Neuronal stem cell (in vitro differentiated cells): ENCODE measurements at regions not wholly inside any gene's neighbourhood (a gene's known extent, or its start where the extent isn't known, plus 50 kb on each side); places are given as distances from the start of the nearest gene placed in this dataset.
"Not testable (repeated sequence)": the region's sequence is repeated elsewhere in the genome, so short reads cannot be mapped to it uniquely, and the experiment has no call there.

Experiments used
- DNase-seq: peaks from one replicate; pipeline ENCODE4 v3.0.0-alpha.2; 2013; ENCODE audit warnings: low spot score
- H2AFZ ChIP-seq: one replicate; pipeline ENCODE4 v1.6.1; 2013; ENCODE audit warnings: mild to moderate bottlenecking, low read length, inconsistent platforms
- H2AK5ac ChIP-seq: 2 replicates; pipeline ENCODE4 v1.6.1; 2013; ENCODE audit warnings: low read depth, mild to moderate bottlenecking, inconsistent platforms, low read length, moderate library complexity, mixed read lengths
- H2BK120ac ChIP-seq: 2 replicates; pipeline ENCODE4 v1.6.1; 2013; ENCODE audit warnings: low read depth, mild to moderate bottlenecking, inconsistent platforms, low read length, moderate library complexity, mixed read lengths
- H2BK12ac ChIP-seq: one replicate; pipeline ENCODE4 v1.6.1; 2013; ENCODE audit warnings: low read length, inconsistent platforms
- H2BK15ac ChIP-seq: 2 replicates; pipeline ENCODE4 v1.6.1; 2013; ENCODE audit warnings: mild to moderate bottlenecking, low read length, inconsistent platforms, mixed read lengths
- H2BK5ac ChIP-seq: one replicate; pipeline ENCODE4 v1.6.1; 2013; ENCODE audit warnings: inconsistent platforms, mild to moderate bottlenecking, low read length, moderate library complexity
- H3K14ac ChIP-seq: one replicate; pipeline ENCODE4 v1.6.1; 2013; ENCODE audit warnings: low read length, inconsistent platforms
- H3K18ac ChIP-seq: 2 replicates; pipeline ENCODE4 v1.6.1; 2013; ENCODE audit warnings: low read length, inconsistent platforms
- H3K23ac ChIP-seq: 2 replicates; pipeline ENCODE4 v1.6.1; 2013; ENCODE audit warnings: low read depth, mild to moderate bottlenecking, mixed read lengths, low read length, inconsistent platforms; ENCODE audit not compliant: poor library complexity
- H3K27ac ChIP-seq: replicated peaks from 3 replicates; pipeline ENCODE4 v1.5.1; 2013; ENCODE audit warnings: low read length, inconsistent platforms
- H3K27me3 ChIP-seq, 3 experiments: 2 replicates each; pipeline ENCODE4 v1.6.1; 2013; ENCODE audit warnings: low read length in 3 of 3, mild to moderate bottlenecking in 2 of 3, inconsistent platforms in 1 of 3, low read depth in 1 of 3, mixed read lengths in 1 of 3, moderate library complexity in 1 of 3; ENCODE audit not compliant: control insufficient read depth in 3 of 3, insufficient read depth in 3 of 3
- H3K36me3 ChIP-seq, 2 donors: replicated peaks in 1 of 2; 2 replicates each; pipeline ENCODE4 v1.6.1; 2013; ENCODE audit warnings: low read length in 2 of 2; ENCODE audit not compliant: control insufficient read depth in 2 of 2, insufficient read depth in 2 of 2
- H3K4ac ChIP-seq: 2 replicates; pipeline ENCODE4 v1.6.1; 2013; ENCODE audit warnings: inconsistent platforms, mild to moderate bottlenecking, low read length, moderate library complexity
- H3K4me1 ChIP-seq, 2 donors: 1 replicate in 1 of 2; 2 replicates in 1 of 2; pipeline ENCODE4 v1.6.1; 2013; ENCODE audit warnings: low read length in 2 of 2, low read depth in 1 of 2; ENCODE audit not compliant: control insufficient read depth in 2 of 2, insufficient read depth in 1 of 2
- H3K4me2 ChIP-seq: one replicate; pipeline ENCODE4 v1.6.1; 2013; ENCODE audit warnings: mild to moderate bottlenecking, low read length, inconsistent platforms; ENCODE audit not compliant: insufficient read depth, poor library complexity, severe bottlenecking
- H3K4me3 ChIP-seq, 2 donors: 2 replicates each; pipeline ENCODE4 v1.5.1; 2013; ENCODE audit warnings: low read length in 2 of 2, mild to moderate bottlenecking in 2 of 2, inconsistent platforms in 1 of 2, moderate library complexity in 1 of 2
- H3K79me1 ChIP-seq: one replicate; pipeline ENCODE4 v1.6.1; 2013; ENCODE audit warnings: low read depth, mild to moderate bottlenecking, inconsistent platforms, low read length, moderate library complexity
- H3K9ac ChIP-seq: one replicate; pipeline ENCODE4 v1.6.1; 2013; ENCODE audit warnings: mild to moderate bottlenecking, low read depth, low read length, inconsistent platforms; ENCODE audit not compliant: poor library complexity
- H3K9me3 ChIP-seq, 2 donors: replicated peaks in 1 of 2; 2 replicates each; pipeline versions ENCODE3 to v1.6.1; 2013; ENCODE audit warnings: low read length in 2 of 2, mild to moderate bottlenecking in 2 of 2, inconsistent platforms in 1 of 2, low read depth in 1 of 2, mixed read lengths in 1 of 2, moderate library complexity in 1 of 2; ENCODE audit not compliant: control insufficient read depth in 2 of 2, insufficient read depth in 1 of 2
- H4K8ac ChIP-seq: one replicate; pipeline ENCODE4 v1.6.1; 2013; ENCODE audit warnings: low read depth, mild to moderate bottlenecking, inconsistent platforms, low read length, moderate library complexity
- H4K91ac ChIP-seq: one replicate; pipeline ENCODE4 v1.6.1; 2013; ENCODE audit warnings: low read length, low read depth, mild to moderate bottlenecking, inconsistent platforms; ENCODE audit not compliant: poor library complexity
- WGBS, 2 donors: extraction: QIAGEN DNeasy Blood & Tissue Kit; methylation state at CpG; one replicate each; pipeline ENCODE4 v1.1.7; 2013; ENCODE audit warnings: missing lambda C conversion rate in 2 of 2, mixed read lengths in 1 of 2; ENCODE audit not compliant: insufficient read length in 2 of 2, insufficient replicate concordance in 1 of 2; ENCODE audit errors: extremely low coverage in 2 of 2; 5-methylcytosine and 5-hydroxymethylcytosine counted together

DNA sequence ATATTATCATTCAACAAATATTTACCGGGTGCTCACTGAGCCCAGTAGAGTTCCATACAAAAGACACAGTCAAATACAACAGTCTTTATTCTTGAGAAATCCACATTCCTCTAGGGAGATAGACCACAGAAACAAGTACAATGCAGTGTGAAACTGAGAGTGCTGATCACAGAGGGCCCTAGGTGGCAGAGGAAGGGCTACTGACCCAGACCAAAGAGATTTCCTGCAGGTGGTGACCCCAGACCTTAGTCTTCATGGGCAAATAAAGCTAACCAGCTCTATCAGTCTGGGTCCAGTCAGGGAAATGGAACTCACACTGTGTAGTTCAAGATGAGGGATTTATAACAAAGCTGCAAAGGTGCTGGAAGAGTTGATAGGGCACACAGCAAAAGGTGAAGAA is 110.4 kb upstream of the SLC27A6 start:
- Histone ChIP-seq H2BK15ac (no peak overlapping the region), H3K23ac (no peak overlapping the region), H3K4ac (no peak overlapping the region), H3K4me2 (no peak overlapping the region), H3K79me1 (no peaks in the 10 kb centered on the region), H3K14ac (no peak overlapping the region), H3K4me3 (no peak overlapping the region), H3K4me1 (no peaks in the 10 kb centered on the region), H2AFZ (no peak overlapping the region), H3K27ac (no peak overlapping the region), H2BK120ac (no peak overlapping the region), H4K91ac (no peak overlapping the region), H2AK5ac (no peak overlapping the region), H2BK12ac (no peak overlapping the region), H4K8ac (no peak overlapping the region), H3K36me3 (no peaks in the 10 kb centered on the region), H3K9me3 (no peaks in the 10 kb centered on the region), H3K18ac (no peak overlapping the region), H3K27me3 (no peaks in the 10 kb centered on the region), H3K9ac (no peak overlapping the region), H2BK5ac (no peak overlapping the region)
- no CpG with 5 or more reads among the region's 1 CpG for WGBS, 2 donors
- no peak for DNase-seq

- Histone ChIP-seq H2BK15ac (no peak overlapping the region), H4K8ac (no peak overlapping the region), H3K27ac (no peak overlapping the region), H2BK120ac (no peak overlapping the region), H2AK5ac (no peak overlapping the region), H3K9ac (no peak overlapping the region), H3K4me1 (no peaks in the 10 kb centered on the region), H3K4ac (no peak overlapping the region), H3K4me3 (no peak overlapping the region), H2BK5ac (no peak overlapping the region), H3K14ac (no peak overlapping the region), H3K9me3 (no peaks in the 10 kb centered on the region), H3K18ac (no peak overlapping the region), H3K4me2 (no peak overlapping the region), H3K36me3 (no peaks in the 10 kb centered on the region), H3K23ac (no peak overlapping the region), H3K79me1 (no peaks in the 10 kb centered on the region), H4K91ac (no peak overlapping the region), H3K27me3 (no peaks in the 10 kb centered on the region), H2AFZ (no peak overlapping the region), H2BK12ac (no peak overlapping the region)
- no CpG with 5 or more reads among the region's 3 CpGs for WGBS, 2 donors
- DNase-seq = no peak
Measured at GRCh38 chr5:128857076-128857677, 108.1 kb upstream of the SLC27A6 start.

DNA sequence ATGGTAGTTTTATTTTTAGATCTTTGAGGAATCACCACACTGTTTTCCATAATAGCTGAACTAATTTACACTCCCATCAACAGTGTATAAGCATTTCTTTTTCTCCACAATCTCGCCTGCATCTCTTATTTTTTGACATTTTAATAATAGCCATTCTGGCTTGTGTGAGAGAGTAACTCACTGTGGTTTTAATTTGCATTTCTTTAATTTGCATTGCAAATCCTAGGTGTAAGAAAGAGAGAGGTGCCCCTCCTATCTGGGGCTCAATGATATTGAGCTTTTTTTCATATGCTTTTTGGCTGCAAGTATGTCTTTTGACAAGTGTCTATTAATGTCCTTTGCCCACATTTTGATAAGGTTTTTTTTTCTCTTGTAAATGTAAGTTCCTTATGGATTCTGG is 106.3 kb upstream of the SLC27A6 start:
- H4K8ac ChIP-seq = no peak overlapping the region
- no peaks in the 10 kb centered on the region for H3K79me1 ChIP-seq
- no peaks in the 10 kb centered on the region for H3K27me3 ChIP-seq
- no peak overlapping the region for H3K23ac ChIP-seq
- H2BK5ac ChIP-seq = no peak overlapping the region
- H3K18ac ChIP-seq = no peak overlapping the region
- no peak overlapping the region for H3K4me3 ChIP-seq
- H2BK12ac ChIP-seq = no peak overlapping the region
- H2AK5ac ChIP-seq = no peak overlapping the region
- no peak overlapping the region for H3K4me2 ChIP-seq
- no peak overlapping the region for H3K27ac ChIP-seq
- no peak for DNase-seq
- no peak overlapping the region for H4K91ac ChIP-seq
- H3K9ac ChIP-seq = no peak overlapping the region
- H2BK15ac ChIP-seq = no peak overlapping the region
- no peaks in the 10 kb centered on the region for H3K36me3 ChIP-seq
- no CpG with 5 or more reads among the region's 1 CpG for WGBS, 2 donors
- H3K14ac ChIP-seq = no peak overlapping the region
- H2AFZ ChIP-seq = no peak overlapping the region
- H3K4me1 ChIP-seq = no peaks in the 10 kb centered on the region
- no peak overlapping the region for H2BK120ac ChIP-seq
- no peaks in the 10 kb centered on the region for H3K9me3 ChIP-seq
- no peak overlapping the region for H3K4ac ChIP-seq

GRCh38 chr5:128861155-128861554 is 104.1 kb upstream of the SLC27A6 start:
- not testable (repeated sequence) for H3K18ac ChIP-seq, H3K4ac ChIP-seq, H4K8ac ChIP-seq, H2BK120ac ChIP-seq, H3K14ac ChIP-seq, H4K91ac ChIP-seq, H2BK15ac ChIP-seq, H3K79me1 ChIP-seq, H3K9ac ChIP-seq, DNase-seq, H2BK12ac ChIP-seq, H3K36me3 ChIP-seq, H2AK5ac ChIP-seq, H3K4me1 ChIP-seq, H3K4me2 ChIP-seq, H3K23ac ChIP-seq, H3K4me3 ChIP-seq, H2AFZ ChIP-seq, H3K9me3 ChIP-seq, H2BK5ac ChIP-seq, H3K27ac ChIP-seq, H3K27me3 ChIP-seq
- no CpG with 5 or more reads among the region's 22 CpGs for WGBS, 2 donors
